ENCODE measurements at regions not wholly inside any gene's neighbourhood (a gene's known extent, or its start where the extent isn't known, plus 50 kb on each side); places are given as distances from the start of the nearest gene placed in this dataset.
"Not testable (repeated sequence)": the region's sequence is repeated elsewhere in the genome, so short reads cannot be mapped to it uniquely, and the experiment has no call there.

GRCh38 chr15:66886241-66886675 lies 179.1 kb upstream of the SMAD3 start:
- peaks cover 8% of the 10 kb centered on the region for H3K36me3 Mint-ChIP-seq (ENCODE audit: low read depth)
- H3K27me3 Mint-ChIP-seq (ENCODE audit: low read depth, poor library complexity), result peaks cover 4% of the 10 kb centered on the region
- H3K27ac Mint-ChIP-seq, result no peak overlapping the region
- peaks cover 47% of the 10 kb centered on the region for H3K9me3 Mint-ChIP-seq
- no peak overlapping the region for H3K4me3 Mint-ChIP-seq
- no peak for TF ChIP-seq CTCF (IDR thresholded peaks at IDR 0.05)
- no peak for DNase-seq
- H3K4me1 Mint-ChIP-seq, result peaks cover 30% of the 10 kb centered on the region

- peaks cover 52% of the 10 kb centered on the region for H3K9me3 Mint-ChIP-seq
- no peak overlapping the region for H3K27ac Mint-ChIP-seq
- no peak for TF ChIP-seq CTCF (IDR thresholded peaks at IDR 0.05)
These were observed 178.6 kb upstream of the SMAD3 start for GRCh38 chr15:66886686-66887273.

GRCh38 chr15:66889298-66889697 lies 176.1 kb upstream of the SMAD3 start:
- not testable (repeated sequence) for H3K36me3 Mint-ChIP-seq (ENCODE audit: low read depth); H3K27me3 Mint-ChIP-seq (ENCODE audit: low read depth, poor library complexity); DNase-seq; H3K27ac Mint-ChIP-seq; H3K4me3 Mint-ChIP-seq
- Mint-ChIP-seq H3K4me1 (peaks cover 25% of the 10 kb centered on the region), H3K9me3 (peaks cover 53% of the 10 kb centered on the region)

More at GRCh38 chr15:66886686-66887273, 178.6 kb upstream of the SMAD3 start:
- H3K4me1 Mint-ChIP-seq, result peaks cover 27% of the 10 kb centered on the region
- H3K4me3 Mint-ChIP-seq, result no peak overlapping the region
- DNase-seq, result no peak
- peaks cover 3% of the 10 kb centered on the region for H3K27me3 Mint-ChIP-seq (ENCODE audit: low read depth, poor library complexity)
- peaks cover 8% of the 10 kb centered on the region for H3K36me3 Mint-ChIP-seq (ENCODE audit: low read depth)

- TF ChIP-seq CTCF (IDR thresholded peaks at IDR 0.05), result no peak
- Mint-ChIP-seq H3K27me3 (ENCODE audit: low read depth, poor library complexity) (no peaks in the 10 kb centered on the region), H3K9me3 (peaks cover 44% of the 10 kb centered on the region), H3K4me3 (no peak overlapping the region), H3K4me1 (peaks cover 43% of the 10 kb centered on the region), H3K27ac (no peak overlapping the region), H3K36me3 (ENCODE audit: low read depth) (peaks cover 8% of the 10 kb centered on the region)
- DNase-seq, result no peak
These were observed 173.6 kb upstream of the SMAD3 start for GRCh38 chr15:66891776-66892175.

- no peak for TF ChIP-seq CTCF (IDR thresholded peaks at IDR 0.05)
- DNase-seq, result no peak
- no peaks in the 10 kb centered on the region for H3K27me3 Mint-ChIP-seq (ENCODE audit: low read depth, poor library complexity)
- H3K36me3 Mint-ChIP-seq (ENCODE audit: low read depth), result peaks cover under 1% of the 10 kb centered on the region
- no peak overlapping the region for H3K27ac Mint-ChIP-seq
- H3K9me3 Mint-ChIP-seq, result peaks cover 33% of the 10 kb centered on the region
- no peak overlapping the region for H3K4me3 Mint-ChIP-seq
- peaks cover 46% of the 10 kb centered on the region for H3K4me1 Mint-ChIP-seq
These were observed 172.1 kb upstream of the SMAD3 start for GRCh38 chr15:66893294-66893693.

GRCh38 chr15:66894363-66894762 lies 171.0 kb upstream of the SMAD3 start:
- TF ChIP-seq CTCF (IDR thresholded peaks at IDR 0.05), result no peak
- no peak overlapping the region for H3K27ac Mint-ChIP-seq
- H3K4me3 Mint-ChIP-seq, result no peak overlapping the region
- peaks cover 22% of the 10 kb centered on the region for H3K9me3 Mint-ChIP-seq
- DNase-seq, result no peak
- no peaks in the 10 kb centered on the region for H3K27me3 Mint-ChIP-seq (ENCODE audit: low read depth, poor library complexity)
- H3K4me1 Mint-ChIP-seq, result peaks cover 51% of the 10 kb centered on the region
- no peaks in the 10 kb centered on the region for H3K36me3 Mint-ChIP-seq (ENCODE audit: low read depth)

All from nephron progenitor cell (in vitro differentiated cells).